Suprapubic skin (tissue), 4 donors: ENCODE measurements at regions not wholly inside any gene's neighbourhood (a gene's known extent, or its start where the extent isn't known, plus 50 kb on each side); places are given as distances from the start of the nearest gene placed in this dataset.
"Not testable (repeated sequence)": the region's sequence is repeated elsewhere in the genome, so short reads cannot be mapped to it uniquely, and the experiment has no call there.

Experiments
- CTCF ChIP-seq, 2 donors: fragments of 200-600 bp in 1 of 2; fragments of 450-650 bp in 1 of 2; sonication (generic) in 1 of 2; IDR thresholded peaks; one replicate each; pipeline ENCODE4 v1.5.1; 2016 to 2019; ENCODE audit warnings: antibody characterized with exemption in 2 of 2, mild to moderate bottlenecking in 1 of 2, moderate library complexity in 1 of 2
- EP300 ChIP-seq: sonication (generic); formaldehyde crosslinking; IDR thresholded peaks from one replicate; pipeline ENCODE4 v1.6.1; 2017; ENCODE audit warnings: antibody characterized with exemption
- POLR2A ChIP-seq, 2 donors: fragments of 450-650 bp; IDR thresholded peaks; one replicate each; pipeline ENCODE4 v1.6.1; 2017; ENCODE audit warnings: antibody characterized with exemption in 2 of 2, mild to moderate bottlenecking in 2 of 2, moderate library complexity in 2 of 2
- POLR2AphosphoS5 ChIP-seq, 3 donors: sonication (generic); formaldehyde crosslinking; IDR thresholded peaks; one replicate each; pipeline ENCODE4 v1.6.1; 2017; ENCODE audit warnings: antibody characterized with exemption in 3 of 3

GRCh38 chr2:228352980-228353379 lies 171.5 kb upstream of the SPHKAP start:
- not testable (repeated sequence) for TF ChIP-seq EP300; POLR2A (IDR thresholded peaks at IDR 0.05); CTCF (IDR thresholded peaks at IDR 0.05); POLR2AphosphoS5 (IDR thresholded peaks at IDR 0.05)
